ENCODE measurements at regions not wholly inside any gene's neighbourhood (a gene's known extent, or its start where the extent isn't known, plus 50 kb on each side); places are given as distances from the start of the nearest gene placed in this dataset.
"Not testable (repeated sequence)": the region's sequence is repeated elsewhere in the genome, so short reads cannot be mapped to it uniquely, and the experiment has no call there.

GRCh38 chr6:80862756-80863155 is 756.3 kb downstream of the BCKDHB start:
- TF ChIP-seq POLR2A (IDR thresholded peaks at IDR 0.05) (no peak), CTCF (IDR thresholded peaks at IDR 0.05) (no peak), POLR2AphosphoS5 (IDR thresholded peaks at IDR 0.05) (no peak)
- 79% methylated on average over 4 of the region's 4 CpGs for WGBS
- DNase-seq (ENCODE audit: low spot score), result no peak
- Histone ChIP-seq H3K27me3 (replicated peaks; ENCODE audit: insufficient read depth) (no peaks in the 10 kb centered on the region), H3K36me3 (no peaks in the 10 kb centered on the region), H3K4me3 (no peak overlapping the region), H3K9me3 (no peaks in the 10 kb centered on the region), H3K4me1 (replicated peaks) (no peaks in the 10 kb centered on the region), H3K27ac (no peak overlapping the region)
- intact Hi-C loops (cut with DNase I), result no loop called here

GRCh38 chr6:80860107-80860506 is 753.6 kb downstream of the BCKDHB start:
- no peaks in the 10 kb centered on the region for H3K36me3 ChIP-seq
- H3K4me1 ChIP-seq (replicated peaks), result no peaks in the 10 kb centered on the region
- 81% methylated on average over 2 of the region's 2 CpGs for WGBS
- intact Hi-C loops (cut with DNase I), result no loop called here
- H3K4me3 ChIP-seq, result no peak overlapping the region
- no peaks in the 10 kb centered on the region for H3K9me3 ChIP-seq
- H3K27ac ChIP-seq, result no peak overlapping the region
- no peak for DNase-seq (ENCODE audit: low spot score)
- H3K27me3 ChIP-seq (replicated peaks; ENCODE audit: insufficient read depth), result no peaks in the 10 kb centered on the region
- no peak for TF ChIP-seq CTCF (IDR thresholded peaks at IDR 0.05)
- no peak for TF ChIP-seq POLR2A (IDR thresholded peaks at IDR 0.05)
- no peak for TF ChIP-seq POLR2AphosphoS5 (IDR thresholded peaks at IDR 0.05)

GRCh38 chr6:80847973-80848372 is 741.5 kb downstream of the BCKDHB start:
- WGBS, result 93% methylated on average over 12 of the region's 12 CpGs
- H3K4me1 ChIP-seq (replicated peaks); H3K4me3 ChIP-seq; H3K27ac ChIP-seq; DNase-seq (ENCODE audit: low spot score); intact Hi-C loops (cut with DNase I); H3K36me3 ChIP-seq; H3K9me3 ChIP-seq; H3K27me3 ChIP-seq (replicated peaks; ENCODE audit: insufficient read depth): not testable (repeated sequence)

- Histone ChIP-seq H3K4me3 (no peak overlapping the region), H3K9me3 (no peaks in the 10 kb centered on the region), H3K27ac (no peak overlapping the region), H3K36me3 (no peaks in the 10 kb centered on the region), H3K4me1 (replicated peaks) (no peaks in the 10 kb centered on the region), H3K27me3 (replicated peaks; ENCODE audit: insufficient read depth) (no peaks in the 10 kb centered on the region)
- 93% methylated on average over 3 of the region's 3 CpGs for whole genome bisulfite sequencing
- no peak for TF ChIP-seq POLR2A (IDR thresholded peaks at IDR 0.05)
- no peak for TF ChIP-seq CTCF (IDR thresholded peaks at IDR 0.05)
- no peak for TF ChIP-seq POLR2AphosphoS5 (IDR thresholded peaks at IDR 0.05)
- DNase-seq (ENCODE audit: low spot score), result no peak
- intact Hi-C loops (cut with DNase I), result no loop called here
Measured at GRCh38 chr6:80832337-80832736, 725.9 kb downstream of the BCKDHB start.

- TF ChIP-seq POLR2A (IDR thresholded peaks at IDR 0.05) (no peak), CTCF (IDR thresholded peaks at IDR 0.05) (no peak), POLR2AphosphoS5 (IDR thresholded peaks at IDR 0.05) (no peak)
- intact Hi-C loops (cut with DNase I), result no loop called here
- H3K4me3 ChIP-seq, result no peak overlapping the region
- H3K9me3 ChIP-seq, result no peaks in the 10 kb centered on the region
- no peaks in the 10 kb centered on the region for H3K27me3 ChIP-seq (replicated peaks; ENCODE audit: insufficient read depth)
- no peak overlapping the region for H3K27ac ChIP-seq
- H3K4me1 ChIP-seq (replicated peaks), result no peaks in the 10 kb centered on the region
- WGBS, result 89% methylated on average over 2 of the region's 2 CpGs
- H3K36me3 ChIP-seq, result no peaks in the 10 kb centered on the region
- no peak for DNase-seq (ENCODE audit: low spot score)
Measured at GRCh38 chr6:80793411-80793810, 686.9 kb downstream of the BCKDHB start.

Measured in prostate gland (tissue), 2 donors.